ENCODE measurements at regions not wholly inside any gene's neighbourhood (a gene's known extent, or its start where the extent isn't known, plus 50 kb on each side); places are given as distances from the start of the nearest gene placed in this dataset.

GRCh38 chrX:10104958-10105658 is 51.7 kb upstream of the CLCN4 start:
- no peak for TF ChIP-seq CEBPB (IDR thresholded peaks at IDR 0.05)
- no peak for TF ChIP-seq REST (IDR thresholded peaks at IDR 0.05; ENCODE audit: low read depth)
- no peak for TF ChIP-seq FOXM1 (IDR thresholded peaks at IDR 0.05; ENCODE audit: borderline replicate concordance, low read depth)
- no peak for TF ChIP-seq EGR1 (IDR thresholded peaks at IDR 0.05)
- TF ChIP-seq TCF12 (IDR thresholded peaks at IDR 0.05; ENCODE audit: low read depth), result no peak
- no peak for TF ChIP-seq EP300 (IDR thresholded peaks at IDR 0.05; ENCODE audit: borderline replicate concordance)
- no peak for TF ChIP-seq RAD21 (IDR thresholded peaks at IDR 0.05; ENCODE audit: low read depth)
- no peak for TF ChIP-seq MAX (IDR thresholded peaks at IDR 0.05)
- no peak for TF ChIP-seq TAF1 (IDR thresholded peaks at IDR 0.05; ENCODE audit: low read depth)
